A204.1 (cell line): ENCODE measurements at regions not wholly inside any gene's neighbourhood (a gene's known extent, or its start where the extent isn't known, plus 50 kb on each side); places are given as distances from the start of the nearest gene placed in this dataset.

Experiments
- FAIRE-seq: peaks from 2 replicates; lab custom pipeline; 2012; peaks lifted over from hg19 to GRCh38; lab: Jason Lieb, UNC

DNA sequence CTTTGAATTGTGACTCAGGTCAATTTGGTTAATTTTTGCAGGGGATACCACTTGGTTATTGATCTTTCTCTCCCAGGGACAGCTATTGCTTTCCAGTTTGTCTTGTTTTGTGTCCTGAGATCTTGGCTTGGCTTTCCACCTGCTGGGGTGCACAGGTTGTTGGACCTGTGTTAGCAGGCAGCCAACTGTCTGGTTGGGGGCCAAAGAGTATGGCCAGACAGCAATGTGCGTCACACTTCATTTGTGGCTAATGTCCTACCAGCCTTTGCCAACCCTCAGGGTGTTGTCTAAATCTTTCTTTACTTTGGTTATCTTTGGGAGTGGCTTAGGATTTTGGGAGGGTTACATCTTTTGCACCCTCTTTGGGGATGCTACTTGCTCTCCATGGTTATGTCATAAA is 494.9 kb upstream of the ATP2B1 start:
- no peak for FAIRE-seq

DNA sequence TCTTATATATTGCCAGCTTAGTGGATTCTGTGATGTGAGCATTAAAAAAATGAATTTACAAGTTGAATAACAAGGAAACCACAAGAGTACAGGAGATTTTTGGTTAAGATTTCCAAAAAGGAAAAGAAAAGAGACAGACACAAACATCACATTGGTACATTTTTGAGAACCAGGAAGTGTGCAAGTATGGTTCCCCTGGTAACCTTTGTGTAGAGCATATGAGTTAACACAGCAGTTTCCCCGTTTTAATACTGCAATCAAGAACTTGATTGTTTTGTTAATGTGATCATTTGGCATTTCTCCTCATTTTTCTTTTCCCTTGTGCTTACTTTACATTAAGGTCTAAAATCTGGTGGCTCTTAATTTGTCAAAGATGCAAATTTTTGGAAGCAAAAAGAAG is 490.4 kb upstream of the ATP2B1 start:
- FAIRE-seq = no peak

DNA sequence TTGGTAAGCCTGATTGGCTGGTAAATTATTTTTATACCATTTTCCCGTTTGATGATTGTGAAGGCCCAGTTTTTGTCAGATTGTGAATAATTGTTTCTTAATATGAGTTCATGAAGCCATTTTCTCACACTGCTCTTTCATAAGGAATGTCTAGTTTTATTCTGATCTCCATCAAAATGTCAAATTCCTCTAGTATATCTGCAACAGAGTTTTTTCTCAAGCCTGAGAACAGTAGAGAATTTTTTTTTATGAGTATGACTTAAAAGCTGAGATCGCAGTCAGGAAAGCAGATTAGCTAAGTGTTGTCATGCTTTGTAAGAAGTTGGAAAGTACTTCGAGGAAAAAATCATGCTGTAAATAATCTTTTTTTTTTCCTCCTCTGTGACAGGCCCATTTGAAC is 484.9 kb upstream of the ATP2B1 start:
- FAIRE-seq = no peak

DNA sequence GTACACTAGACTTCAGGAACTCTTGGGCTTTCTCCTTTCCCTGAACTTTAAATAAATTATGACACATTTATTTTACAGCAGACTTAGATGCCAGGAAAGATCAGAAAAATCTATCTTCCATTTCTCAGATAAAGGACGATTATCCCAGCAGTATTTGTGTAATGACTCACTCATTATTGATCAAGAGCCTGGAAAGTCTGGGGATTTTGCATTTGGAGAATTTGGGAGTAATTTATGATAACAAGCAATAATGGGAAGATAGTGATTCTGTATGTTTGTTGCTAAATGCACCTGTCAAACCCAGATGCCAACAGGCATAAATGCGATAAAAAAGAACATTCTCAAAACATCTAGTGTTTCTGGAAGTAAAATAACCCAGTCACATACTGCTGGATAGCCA is 480.2 kb upstream of the ATP2B1 start:
- no peak for FAIRE-seq

DNA sequence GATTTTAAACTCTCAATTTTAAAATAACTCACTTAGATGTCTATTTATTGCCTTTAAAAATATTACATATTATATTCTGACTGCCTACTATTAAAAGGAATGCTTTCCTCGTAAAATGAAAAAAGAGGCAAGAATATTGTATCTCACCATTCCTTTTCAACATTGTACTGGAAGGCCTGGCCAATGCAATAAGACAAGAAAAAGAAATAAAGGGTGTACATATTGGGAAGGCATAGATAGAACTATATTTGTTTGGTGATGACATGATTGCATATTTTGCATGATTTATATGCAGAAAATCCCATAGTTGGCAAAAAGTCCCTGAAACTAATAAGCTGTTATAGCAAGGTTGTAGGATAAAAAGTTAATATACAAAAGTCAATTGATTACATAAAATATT is 474.6 kb upstream of the ATP2B1 start:
- FAIRE-seq = no peak

DNA sequence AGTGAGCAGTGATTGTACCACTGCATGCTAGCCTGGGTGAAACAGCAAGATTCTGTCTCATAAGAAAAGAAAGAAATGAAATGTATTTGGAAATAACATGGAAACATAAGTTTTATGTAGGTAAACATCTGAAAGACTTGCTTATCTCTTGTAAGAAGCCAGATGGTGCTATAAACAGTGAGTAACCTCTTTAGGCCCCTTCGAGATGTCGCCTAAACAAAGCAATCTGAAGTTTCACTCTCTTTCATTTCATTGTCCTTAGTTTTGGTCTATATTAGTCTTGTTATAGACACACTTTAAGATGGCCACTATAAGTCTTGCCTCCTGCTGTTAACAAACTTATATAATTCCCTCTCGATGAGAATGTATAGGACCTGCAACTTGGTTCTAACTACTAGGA is 472.6 kb upstream of the ATP2B1 start:
- FAIRE-seq = no peak

DNA sequence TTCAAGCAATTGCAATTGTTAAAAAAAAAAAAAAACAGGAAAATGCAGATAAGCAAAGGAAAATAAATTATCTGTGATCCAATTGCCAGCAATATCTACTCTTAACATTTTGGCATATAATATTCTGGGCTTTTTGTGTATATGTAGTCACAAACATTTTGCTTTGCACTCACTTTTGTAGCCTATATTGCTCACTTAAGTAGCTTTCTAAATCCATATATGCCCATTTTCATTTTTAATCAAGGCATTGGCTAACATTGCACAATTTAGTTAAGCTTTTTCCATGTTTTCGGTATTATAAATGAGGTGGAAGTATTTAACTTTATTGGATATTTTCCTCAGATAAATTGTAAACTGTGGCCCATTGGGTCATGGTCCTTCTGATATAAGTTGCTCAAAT is 466.3 kb upstream of the ATP2B1 start:
- no peak for FAIRE-seq

DNA sequence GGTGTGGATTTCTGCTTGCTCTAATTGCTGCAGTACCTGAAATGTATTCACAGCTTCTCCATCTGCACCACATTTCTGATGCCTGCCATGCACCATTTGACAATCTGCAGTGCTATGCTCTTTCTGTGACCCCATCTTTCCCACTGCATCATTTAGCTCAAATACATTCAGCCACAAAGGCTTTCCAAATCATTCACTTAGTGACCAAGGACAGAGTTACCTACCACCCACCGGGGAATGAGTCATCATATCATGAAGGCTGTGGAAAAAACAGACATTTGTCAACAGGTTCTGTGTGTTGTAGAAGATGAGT is 465.5 kb upstream of the ATP2B1 start:
- FAIRE-seq = no peak

DNA sequence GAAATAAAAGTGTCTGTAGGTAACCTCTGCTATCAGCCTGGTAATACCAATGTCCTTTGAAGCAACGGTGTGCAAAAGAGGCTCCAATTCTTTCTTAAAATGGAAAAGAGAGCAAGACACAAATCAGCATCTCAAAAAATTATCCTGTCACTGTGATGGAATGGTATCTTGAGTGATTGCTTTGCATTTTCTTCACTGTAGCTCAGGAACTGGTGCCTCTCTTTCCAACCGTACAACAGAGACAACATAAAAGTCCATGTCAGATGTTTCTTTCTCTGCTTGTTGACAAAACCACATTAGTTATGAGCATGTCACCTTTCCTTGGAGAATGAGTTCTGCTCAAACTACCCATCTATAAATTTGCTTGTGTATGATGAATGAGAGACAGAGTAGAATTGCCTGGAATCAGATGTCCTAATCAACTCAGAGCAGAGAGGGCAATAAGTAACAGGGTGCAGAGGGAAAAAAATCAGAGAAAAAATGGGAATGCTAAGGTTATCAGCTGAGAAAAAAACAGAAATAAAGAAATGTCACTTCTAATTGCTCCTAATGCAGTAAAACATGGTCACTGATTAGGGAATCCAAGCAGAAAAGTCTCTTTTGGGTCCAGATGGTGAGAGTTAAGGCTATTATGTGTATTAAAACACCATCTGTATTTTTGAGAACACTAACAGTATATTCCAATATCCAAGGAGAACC is 465.0 kb upstream of the ATP2B1 start:
- FAIRE-seq = no peak

DNA sequence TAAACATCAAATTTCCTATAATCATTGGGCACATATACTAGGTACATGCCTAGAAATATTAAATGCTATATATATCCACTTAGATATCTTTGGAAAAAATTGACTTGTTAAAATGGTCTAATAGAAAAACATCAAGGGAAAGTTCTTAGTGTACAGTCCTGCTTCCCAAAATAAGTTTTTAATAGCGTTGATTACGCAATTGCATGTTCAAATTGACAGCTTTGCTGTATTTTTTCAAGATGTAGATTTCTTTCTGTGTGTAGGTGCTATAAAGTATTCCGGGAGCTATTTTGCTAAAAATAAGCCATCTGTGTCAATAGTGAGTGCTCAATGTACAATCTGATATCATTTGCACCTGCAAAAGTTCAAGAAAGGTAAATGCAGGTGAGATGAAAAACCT is 463.9 kb upstream of the ATP2B1 start:
- FAIRE-seq = no peak

DNA sequence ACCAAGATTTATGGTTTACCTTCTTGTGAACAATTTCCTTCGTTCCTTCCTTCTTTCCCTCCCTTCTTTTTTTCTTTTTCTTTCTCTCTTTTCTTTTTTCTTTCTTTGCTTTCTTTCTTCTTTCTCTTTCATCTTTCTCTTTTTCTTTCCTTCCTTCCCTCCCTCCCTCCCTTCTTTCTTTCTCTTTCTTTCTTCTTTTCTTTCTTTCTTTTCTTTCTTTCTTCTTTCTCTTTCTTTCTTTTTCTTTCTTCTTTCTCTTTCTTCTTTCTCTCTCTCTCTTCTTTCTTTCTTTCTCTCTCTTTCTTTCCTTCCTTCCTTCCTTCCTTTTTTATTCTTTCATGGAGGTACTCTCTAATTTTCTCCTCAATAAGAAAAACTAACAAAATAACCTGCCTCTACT is 462.1 kb upstream of the ATP2B1 start:
- FAIRE-seq = no peak

DNA sequence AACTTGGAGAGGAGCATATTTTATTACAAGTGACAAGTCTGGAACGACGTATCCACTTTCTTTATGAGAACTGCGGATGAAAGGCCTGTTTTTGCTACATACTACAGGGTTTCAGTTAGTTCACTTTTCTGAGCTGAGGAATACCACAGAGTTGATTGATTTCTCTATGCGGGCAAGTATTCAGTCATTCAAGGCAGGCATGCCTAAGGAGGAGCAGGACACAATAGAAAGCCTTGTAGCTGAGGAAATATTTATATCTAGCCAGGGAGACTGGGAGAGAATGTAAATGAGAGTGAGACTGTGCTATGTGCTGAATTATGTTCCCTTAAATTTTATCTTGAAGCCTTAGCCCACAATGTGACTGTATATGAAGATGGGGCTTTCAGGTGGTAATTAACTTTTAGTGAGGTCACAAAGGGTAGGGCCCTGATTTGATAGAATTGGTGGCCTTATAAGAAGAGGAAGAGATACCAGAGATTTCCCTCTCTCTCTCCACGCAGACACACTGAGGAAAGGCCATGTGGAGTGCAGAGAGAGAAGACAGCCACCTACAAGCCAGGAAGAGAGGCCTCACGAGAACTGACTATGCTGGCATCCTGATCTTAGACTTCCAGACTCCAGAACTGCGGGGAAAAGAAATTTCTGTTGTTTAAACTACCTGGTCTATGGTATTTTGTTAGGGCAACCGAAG is 459.0 kb upstream of the ATP2B1 start:
- no peak for FAIRE-seq

DNA sequence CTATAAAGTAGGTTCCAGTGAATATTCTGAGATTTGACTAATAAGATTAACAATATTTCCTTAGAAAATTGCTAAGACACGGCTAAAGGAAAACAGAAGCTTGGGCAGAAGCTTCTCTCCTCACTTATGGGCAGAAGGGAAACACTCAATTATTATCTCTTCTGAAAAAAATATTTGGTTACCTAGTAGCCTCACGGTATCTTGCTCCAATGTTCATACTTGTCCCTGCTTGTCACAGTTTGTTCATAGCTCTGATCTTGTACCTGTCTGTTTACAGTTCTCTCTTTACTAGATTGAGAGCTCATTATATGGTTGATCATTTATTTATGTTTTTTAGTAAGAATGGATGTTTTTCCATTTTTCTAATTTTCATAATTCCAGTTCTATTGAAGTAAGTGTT is 458.0 kb upstream of the ATP2B1 start:
- no peak for FAIRE-seq

DNA sequence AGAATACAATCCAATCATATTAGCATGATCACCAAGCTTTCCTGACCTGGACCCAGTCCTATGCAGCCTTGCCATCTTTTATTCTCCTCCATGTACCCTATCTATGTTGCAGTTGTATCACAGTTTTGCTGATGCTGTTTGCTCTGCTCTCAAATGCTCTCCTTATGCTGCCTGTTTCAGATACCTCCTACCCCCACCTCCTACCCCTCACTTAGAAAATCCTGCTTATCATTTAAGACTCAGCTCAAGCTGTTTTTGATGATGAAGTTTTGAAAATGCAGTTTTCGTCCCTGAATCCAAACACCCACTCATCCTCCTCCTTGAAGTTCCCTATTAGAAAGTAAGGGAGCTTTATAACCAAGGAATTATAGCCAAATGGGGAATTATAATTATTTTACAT is 457.4 kb upstream of the ATP2B1 start:
- no peak for FAIRE-seq

DNA sequence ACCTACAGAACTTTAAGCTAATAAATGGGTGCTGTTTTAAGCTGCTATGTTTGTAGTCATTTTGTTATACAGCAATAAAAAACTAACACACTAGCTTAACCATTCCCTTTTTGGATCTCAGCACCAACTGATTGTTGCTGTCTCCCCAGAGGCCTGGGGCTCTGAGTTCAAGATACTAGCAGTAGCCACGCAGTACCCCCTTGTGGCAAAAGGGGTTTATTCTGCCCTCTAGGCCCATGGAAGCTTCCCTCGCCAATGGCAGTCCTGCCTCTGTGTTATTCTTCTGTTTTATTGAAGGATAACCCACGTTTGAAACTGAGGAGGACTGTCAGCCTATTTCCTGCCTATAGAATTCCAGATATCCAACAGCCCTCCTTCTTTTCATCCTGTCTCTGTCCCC is 455.3 kb upstream of the ATP2B1 start:
- no peak for FAIRE-seq

DNA sequence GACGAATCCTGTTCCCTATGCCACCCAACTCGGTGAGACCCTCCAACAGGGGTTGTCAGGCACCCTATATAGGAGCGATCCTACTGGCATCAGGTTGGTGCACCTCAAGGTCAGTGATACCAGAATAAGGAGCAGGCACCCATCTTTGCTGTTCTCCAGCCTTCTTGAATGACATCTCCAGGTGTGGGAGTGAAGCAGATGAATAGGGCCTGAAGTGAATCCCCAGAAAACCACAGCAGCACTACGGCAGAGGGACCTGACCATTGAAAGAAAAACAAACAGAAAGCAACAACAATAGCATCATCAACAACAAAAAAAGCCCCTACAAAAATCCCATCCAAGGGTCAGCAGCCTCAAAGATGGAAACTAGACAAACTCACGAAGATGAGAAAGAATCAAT is 445.2 kb upstream of the ATP2B1 start:
- no peak for FAIRE-seq

DNA sequence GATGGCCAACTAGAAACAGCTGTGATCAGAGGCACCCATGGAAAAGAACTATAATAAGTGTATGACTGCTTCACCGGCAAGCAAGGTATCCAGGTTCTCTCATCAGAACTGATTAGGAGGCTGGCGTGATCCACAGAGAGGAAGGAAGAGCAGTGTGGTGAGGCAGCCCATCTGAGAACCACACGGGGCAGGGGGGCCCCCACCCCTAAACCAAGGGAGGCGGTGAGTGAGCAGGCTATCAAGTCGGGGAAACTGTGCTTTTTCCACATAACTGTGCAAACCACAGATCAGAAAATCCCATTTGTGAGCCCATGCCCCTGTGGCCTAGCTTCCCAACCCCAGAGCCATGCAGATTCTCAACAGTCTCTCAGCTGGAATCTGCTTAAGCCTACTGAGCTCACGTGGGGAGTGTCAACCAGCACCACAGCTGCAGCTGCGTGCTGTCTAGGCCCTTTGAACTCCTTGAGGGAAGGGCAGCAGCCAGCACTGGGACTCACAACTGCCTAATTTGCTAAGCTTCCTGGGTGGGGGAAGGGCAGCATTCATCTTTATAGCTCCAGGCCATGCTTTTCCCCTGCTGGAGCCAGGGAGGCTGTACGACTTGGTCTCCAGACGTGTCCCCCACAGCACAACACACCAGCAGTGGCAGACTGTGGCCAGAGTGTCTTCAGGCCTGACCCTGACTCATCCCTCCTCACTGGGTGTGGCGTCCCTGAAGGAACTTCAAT is 444.4 kb upstream of the ATP2B1 start:
- FAIRE-seq = no peak

DNA sequence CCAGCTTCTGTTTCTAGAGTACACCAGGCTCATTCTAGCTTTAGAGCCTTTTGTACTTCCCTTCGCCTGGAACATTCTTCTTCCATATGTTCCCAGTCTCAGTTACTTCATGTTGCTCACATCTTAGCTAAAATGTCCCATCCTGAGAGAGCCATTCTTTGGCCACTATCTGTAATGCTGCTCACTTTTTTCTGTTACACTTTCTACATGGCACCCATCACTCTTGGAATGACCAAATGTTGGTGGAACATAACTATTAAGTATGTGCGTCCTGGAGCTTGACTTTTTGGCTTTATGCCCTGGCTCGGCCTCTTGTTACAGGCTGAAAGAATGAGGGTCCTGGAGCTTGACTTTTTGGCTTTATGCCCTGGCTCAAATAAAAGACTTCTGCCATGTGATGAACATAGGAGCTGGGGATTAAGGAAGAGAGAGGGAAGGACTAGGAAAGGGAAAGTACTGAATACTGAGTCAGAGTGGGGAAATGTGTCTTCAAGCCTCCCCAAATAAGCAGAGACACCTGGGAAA is 442.9 kb upstream of the ATP2B1 start:
- no peak for FAIRE-seq

DNA sequence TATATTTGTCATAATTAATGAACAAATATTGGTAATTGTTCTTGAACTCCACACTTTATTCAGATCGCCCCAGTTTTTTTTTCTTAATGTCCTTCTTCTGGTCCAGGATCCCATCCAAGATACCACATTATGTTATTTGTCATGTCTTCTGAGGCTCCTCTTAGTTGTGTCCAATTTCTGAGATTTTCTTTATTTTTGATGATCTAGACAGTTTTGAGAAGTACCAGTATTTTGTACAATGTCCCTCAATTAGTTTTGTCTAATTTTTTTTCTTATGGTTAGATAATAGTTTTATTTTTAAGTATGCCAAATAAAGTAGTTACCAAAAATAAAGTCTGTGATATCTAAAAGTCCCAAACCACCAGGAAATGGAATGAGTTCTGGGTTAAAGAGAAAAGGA is 440.8 kb upstream of the ATP2B1 start:
- no peak for FAIRE-seq

DNA sequence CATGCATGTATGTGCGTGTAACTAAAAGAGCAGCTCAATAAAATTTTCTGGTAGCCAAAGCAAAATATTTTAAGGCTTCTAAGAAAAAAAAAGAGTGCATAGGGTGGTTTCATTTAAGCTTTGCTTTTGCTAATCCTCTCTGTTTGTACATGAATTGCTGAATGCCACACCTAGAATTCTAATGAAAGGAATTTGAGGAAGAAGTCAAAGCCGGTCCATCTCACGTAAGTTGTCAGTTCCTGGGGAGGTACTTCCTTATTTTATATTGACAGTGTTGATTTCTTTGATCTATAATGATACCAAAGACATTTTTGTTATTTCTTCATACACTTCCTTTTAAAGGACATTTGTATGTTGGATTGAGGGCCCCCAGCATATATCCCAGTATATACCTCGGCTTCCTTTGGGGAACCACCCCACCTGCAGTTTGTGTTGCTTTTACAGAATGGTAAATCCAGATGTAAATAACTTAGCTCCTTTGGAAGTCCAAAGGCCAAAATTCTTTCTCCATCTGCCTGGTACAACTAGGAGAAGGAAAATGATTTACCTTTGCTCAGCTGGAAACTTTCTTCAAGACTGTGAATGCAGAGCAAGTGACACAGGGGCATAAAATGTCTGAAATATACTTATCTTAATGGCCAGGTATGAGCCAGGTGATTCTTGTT is 420.9 kb upstream of the ATP2B1 start:
- no peak for FAIRE-seq

DNA sequence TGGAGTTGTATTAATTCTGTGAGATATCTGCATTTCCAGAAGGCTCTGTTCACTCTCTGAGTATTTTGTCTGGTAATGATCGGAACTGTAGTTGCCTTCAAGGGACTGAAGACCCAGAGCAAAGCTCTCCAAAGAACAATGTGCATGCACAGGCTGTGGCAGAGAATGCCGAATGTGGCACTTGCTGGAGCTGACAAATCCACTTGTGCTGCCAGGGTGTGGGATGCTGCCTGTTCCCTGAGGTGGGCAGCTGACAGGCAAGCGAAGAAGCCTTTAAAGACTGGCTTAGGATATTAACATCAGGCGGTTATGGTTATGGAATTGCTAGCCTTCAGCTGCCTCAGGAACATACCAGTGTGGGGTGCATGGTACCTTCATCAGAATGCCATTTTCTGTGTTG is 419.9 kb upstream of the ATP2B1 start:
- no peak for FAIRE-seq

DNA sequence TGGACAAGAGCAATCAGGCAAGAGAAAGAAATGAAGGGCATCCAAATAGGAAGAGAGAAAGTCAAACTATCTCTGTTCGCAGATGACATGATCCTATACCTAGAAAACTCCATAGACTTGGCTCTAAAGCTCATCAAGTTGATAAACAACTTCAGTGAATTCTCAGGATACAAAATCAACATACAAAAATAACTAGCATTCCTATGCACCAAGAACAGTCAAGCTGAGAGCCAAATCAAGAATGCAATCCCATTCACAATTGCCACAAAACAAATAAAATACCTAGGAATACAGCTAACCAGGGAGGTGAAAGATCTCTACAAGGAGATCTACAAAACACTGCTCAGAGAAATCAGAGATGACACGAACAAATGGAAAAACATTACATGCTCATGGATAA is 417.5 kb upstream of the ATP2B1 start:
- no peak for FAIRE-seq

DNA sequence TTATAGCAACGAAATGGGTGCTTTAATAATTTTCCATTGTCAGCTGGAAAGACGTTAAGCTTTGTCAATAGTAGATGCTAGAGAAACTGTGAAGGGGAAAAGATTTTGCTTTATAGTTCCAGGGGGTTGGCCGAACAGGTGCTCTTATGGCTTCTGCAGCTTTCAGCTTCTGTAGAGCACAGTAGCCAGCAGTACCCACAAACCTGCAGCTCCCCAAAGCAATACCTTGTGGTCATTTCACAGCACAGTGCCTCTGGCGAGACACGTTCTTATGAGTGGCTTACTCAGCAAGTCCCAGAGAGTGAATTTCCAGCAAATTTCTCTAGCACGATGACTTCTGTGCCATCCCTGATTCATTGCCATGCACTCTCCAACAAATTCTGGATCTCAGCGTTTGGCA is 416.3 kb upstream of the ATP2B1 start:
- no peak for FAIRE-seq
